Esophagus muscularis mucosa (tissue), 4 donors: ENCODE measurements at regions not wholly inside any gene's neighbourhood (a gene's known extent, or its start where the extent isn't known, plus 50 kb on each side); places are given as distances from the start of the nearest gene placed in this dataset.

Source experiments
- DNase-seq: peaks from one replicate; pipeline ENCODE4 v3.0.0-alpha.2; 2017; ENCODE audit errors: extremely low spot score
- H3K27ac ChIP-seq, 4 donors: fragments of 200-600 bp; sonication (generic); replicated peaks in 1 of 4; 1 replicate in 3 of 4; 2 replicates in 1 of 4; pipeline ENCODE4 v1.5.1; 2016 to 2019; ENCODE audit warnings: mild to moderate bottlenecking in 1 of 4
- H3K27me3 ChIP-seq, 4 donors: fragments of 200-600 bp; sonication (generic); one replicate each; pipeline versions ENCODE4 v1.5.1 to v1.6.0; 2016 to 2019
- H3K36me3 ChIP-seq, 4 donors: fragments of 200-600 bp; sonication (generic); one replicate each; pipeline ENCODE4 v1.5.1; 2016 to 2019
- H3K4me1 ChIP-seq, 4 donors: fragments of 200-600 bp; sonication (generic); one replicate each; pipeline ENCODE4 v1.5.1; 2016 to 2019
- H3K4me3 ChIP-seq, 4 donors: fragments of 200-600 bp; sonication (generic); 1 replicate in 2 of 4; 2 replicates in 2 of 4; pipeline ENCODE4 v1.5.1; 2016 to 2019; ENCODE audit warnings: mild to moderate bottlenecking in 4 of 4, moderate library complexity in 1 of 4
- H3K9me3 ChIP-seq, 4 donors: fragments of 200-600 bp; sonication (generic); 1 replicate in 3 of 4; 2 replicates in 1 of 4; pipeline ENCODE4 v1.5.1; 2016 to 2019
- EP300 ChIP-seq: sonication (generic); formaldehyde crosslinking; IDR thresholded peaks from one replicate; pipeline ENCODE4 v1.6.1; 2017; ENCODE audit warnings: antibody characterized with exemption
- POLR2A ChIP-seq: fragments of 450-650 bp; IDR thresholded peaks from one replicate; pipeline ENCODE4 v1.6.1; 2017; ENCODE audit warnings: antibody characterized with exemption, moderate library complexity, mild to moderate bottlenecking, low read depth
- POLR2AphosphoS5 ChIP-seq, 2 donors: sonication (generic); formaldehyde crosslinking; IDR thresholded peaks; one replicate each; pipeline ENCODE4 v1.6.1; 2017; ENCODE audit warnings: antibody characterized with exemption in 2 of 2
- WGBS: methylation state at CpG from one replicate; pipeline ENCODE4 v1.1.5; 2018; 5-methylcytosine and 5-hydroxymethylcytosine counted together
- intact Hi-C: fragments of 100-400 bp; cut with DNase I; formaldehyde crosslinking; loops from one replicate; pipeline ENCODE4 v1.15.1; 2023
- TF ChIP-seq, protein P1 (sequence below), 3 experiments: fragments of 200-600 bp in 2 of 3; fragments of 450-650 bp in 1 of 3; sonication (generic) in 2 of 3; IDR thresholded peaks; one replicate each; pipeline ENCODE4 v1.5.1; 2017 to 2019; ENCODE audit warnings: antibody characterized with exemption in 3 of 3, mild to moderate bottlenecking in 2 of 3, moderate library complexity in 1 of 3

DNA sequence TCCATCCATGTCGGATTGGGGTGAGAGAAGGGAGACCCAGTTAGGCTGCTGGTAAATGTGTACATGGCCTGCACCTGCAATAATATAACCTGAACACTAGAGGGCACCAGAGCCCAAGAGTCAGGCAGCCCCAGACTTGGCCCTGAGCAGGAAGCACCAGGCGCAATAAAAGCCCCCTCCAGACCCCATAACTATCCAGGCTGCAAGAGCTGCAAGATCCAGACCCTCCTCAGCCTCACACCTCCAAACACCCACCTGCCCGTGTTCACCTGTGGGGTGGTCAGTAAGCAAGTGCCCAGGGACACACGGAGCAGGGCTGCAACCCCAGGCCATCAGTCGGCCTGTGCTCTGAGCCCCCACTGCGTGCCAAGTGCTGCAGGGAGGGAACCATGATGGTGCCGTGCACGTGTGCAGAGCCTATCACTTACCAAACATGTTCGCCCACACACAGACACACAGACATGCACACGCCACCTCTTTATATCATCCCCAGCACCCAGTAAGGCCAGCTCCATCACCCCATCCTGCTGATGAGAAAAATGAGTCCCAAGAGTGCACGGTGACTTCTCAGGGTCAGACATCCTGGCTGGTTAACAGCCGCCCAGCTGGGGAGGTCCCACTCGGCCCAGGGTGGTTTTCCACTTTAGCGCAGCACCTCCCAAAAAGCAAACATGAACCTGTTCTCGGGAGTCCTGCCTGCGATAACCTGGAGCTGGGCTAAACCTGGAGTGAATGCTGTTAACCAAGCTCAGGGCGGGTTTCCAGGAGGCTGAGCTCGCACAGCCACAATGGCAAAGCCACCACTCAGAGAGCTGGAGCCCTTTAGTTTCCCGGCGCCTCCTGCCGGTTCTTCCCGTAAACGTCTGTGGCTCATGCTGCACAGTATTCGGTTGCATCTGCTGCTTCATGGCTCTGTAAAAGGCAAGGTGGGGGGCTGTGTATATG lies 439.8 kb downstream of the SOX9 start:
- Histone ChIP-seq H3K27me3 (peaks cover 0 to 48% (median 0%) of the 10 kb centered on the region in 4 donors), H3K4me3 (no peak overlapping the region), H3K9me3 (no peaks in the 10 kb centered on the region), H3K4me1 (no peaks in the 10 kb centered on the region), H3K36me3 (no peaks in the 10 kb centered on the region), H3K27ac (no peak overlapping the region)
- no peak for TF ChIP-seq EP300
- TF ChIP-seq, protein P1, sequence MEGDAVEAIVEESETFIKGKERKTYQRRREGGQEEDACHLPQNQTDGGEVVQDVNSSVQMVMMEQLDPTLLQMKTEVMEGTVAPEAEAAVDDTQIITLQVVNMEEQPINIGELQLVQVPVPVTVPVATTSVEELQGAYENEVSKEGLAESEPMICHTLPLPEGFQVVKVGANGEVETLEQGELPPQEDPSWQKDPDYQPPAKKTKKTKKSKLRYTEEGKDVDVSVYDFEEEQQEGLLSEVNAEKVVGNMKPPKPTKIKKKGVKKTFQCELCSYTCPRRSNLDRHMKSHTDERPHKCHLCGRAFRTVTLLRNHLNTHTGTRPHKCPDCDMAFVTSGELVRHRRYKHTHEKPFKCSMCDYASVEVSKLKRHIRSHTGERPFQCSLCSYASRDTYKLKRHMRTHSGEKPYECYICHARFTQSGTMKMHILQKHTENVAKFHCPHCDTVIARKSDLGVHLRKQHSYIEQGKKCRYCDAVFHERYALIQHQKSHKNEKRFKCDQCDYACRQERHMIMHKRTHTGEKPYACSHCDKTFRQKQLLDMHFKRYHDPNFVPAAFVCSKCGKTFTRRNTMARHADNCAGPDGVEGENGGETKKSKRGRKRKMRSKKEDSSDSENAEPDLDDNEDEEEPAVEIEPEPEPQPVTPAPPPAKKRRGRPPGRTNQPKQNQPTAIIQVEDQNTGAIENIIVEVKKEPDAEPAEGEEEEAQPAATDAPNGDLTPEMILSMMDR (IDR thresholded peaks at IDR 0.05) = peak; percentile 56 to 86 (median 58)
- intact Hi-C loops = no loop called here
- no peak for DNase-seq
- 75% methylated on average over 15 of the region's 24 CpGs for WGBS

DNA sequence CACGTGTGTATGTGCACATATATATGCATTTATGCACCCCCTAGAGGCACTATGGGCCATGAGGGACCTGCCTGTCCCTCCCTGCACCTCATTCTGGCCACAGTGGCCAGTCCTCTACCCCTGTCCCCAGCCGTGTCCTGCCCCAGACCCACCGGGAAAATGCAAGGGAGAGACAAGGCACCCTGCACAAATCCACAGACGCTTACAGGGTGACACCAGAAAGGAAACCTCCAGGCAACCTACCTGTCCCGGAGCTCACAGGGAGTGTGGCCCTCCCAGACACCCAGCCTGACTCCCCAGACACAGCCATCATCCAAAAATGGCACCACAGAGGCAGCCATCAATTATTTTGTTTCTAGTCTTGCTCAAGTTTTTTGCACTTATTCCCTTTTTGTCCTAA lies 440.4 kb downstream of the SOX9 start:
- DNase-seq = no peak
- TF ChIP-seq EP300 (no peak), POLR2AphosphoS5 (IDR thresholded peaks at IDR 0.05) (no peak), POLR2A (no peak)
- TF ChIP-seq, protein P1 (IDR thresholded peaks at IDR 0.05) = no peak
- Histone ChIP-seq H3K27me3 (peaks cover 0 to 45% (median 0%) of the 10 kb centered on the region in 4 donors), H3K36me3 (no peaks in the 10 kb centered on the region), H3K27ac (no peak overlapping the region), H3K4me1 (no peaks in the 10 kb centered on the region), H3K9me3 (no peaks in the 10 kb centered on the region), H3K4me3 (no peak overlapping the region)
- 80% methylated on average over 5 of the region's 5 CpGs for WGBS
- intact Hi-C loops = no loop called here

DNA sequence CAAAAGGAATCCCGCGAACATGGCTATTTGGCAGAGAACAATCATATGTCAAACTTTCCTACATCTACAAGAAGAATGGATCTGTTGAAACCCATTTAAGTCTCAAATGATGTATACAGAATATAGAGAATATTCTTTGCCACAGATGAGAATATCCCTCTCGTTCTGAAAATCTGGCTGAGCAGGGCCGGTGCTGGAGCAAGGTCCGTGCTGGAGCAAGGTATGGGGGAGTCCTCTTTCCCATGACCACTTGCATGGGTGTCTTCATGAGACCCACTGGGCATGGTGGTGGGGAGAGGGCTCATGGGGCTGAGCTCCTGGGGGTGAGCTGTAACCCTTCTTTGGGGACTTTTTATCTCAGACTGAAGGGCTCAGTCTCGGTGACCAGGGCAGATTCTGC lies 440.9 kb downstream of the SOX9 start:
- Histone ChIP-seq H3K27ac (no peak overlapping the region), H3K36me3 (no peaks in the 10 kb centered on the region), H3K4me3 (no peak overlapping the region), H3K27me3 (peaks cover 0 to 41% (median 0%) of the 10 kb centered on the region in 4 donors), H3K4me1 (no peaks in the 10 kb centered on the region), H3K9me3 (no peaks in the 10 kb centered on the region)
- no peak for TF ChIP-seq POLR2A
- TF ChIP-seq, protein P1 (IDR thresholded peaks at IDR 0.05) = no peak
- TF ChIP-seq POLR2AphosphoS5 (IDR thresholded peaks at IDR 0.05) = no peak
- TF ChIP-seq EP300 = no peak
- 90% methylated on average over 6 of the region's 6 CpGs for WGBS
- intact Hi-C loops = no loop called here
- no peak for DNase-seq

DNA sequence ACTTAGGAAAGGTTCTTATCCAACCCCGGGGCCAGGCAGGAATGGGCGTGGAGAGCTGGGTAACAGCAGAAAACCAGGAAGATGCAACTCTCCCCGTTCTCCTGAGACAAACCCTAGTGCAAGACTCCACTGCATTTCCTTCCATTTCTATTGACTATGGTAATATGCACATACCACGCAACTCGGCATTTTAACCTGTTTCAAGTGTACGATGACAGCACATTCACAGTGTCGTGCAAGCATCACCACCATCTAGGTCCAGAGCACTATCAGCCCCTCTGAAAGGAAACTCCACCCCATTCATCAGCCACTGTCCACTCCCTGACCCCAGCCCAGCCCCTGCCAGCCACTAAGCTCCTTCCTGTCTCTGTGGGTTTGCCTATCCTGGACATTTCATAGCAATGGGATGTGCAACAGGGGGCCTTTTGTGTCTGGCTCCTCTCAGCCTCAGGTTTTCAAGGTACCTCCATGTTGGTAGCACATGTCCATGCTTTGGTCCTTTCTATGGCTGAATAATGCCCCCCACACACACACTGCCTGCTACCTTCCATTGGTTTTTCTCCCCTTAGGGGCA lies 441.9 kb downstream of the SOX9 start:
- H3K4me3 ChIP-seq = no peak overlapping the region
- peaks cover 0 to 31% (median 0%) of the 10 kb centered on the region in 4 donors for H3K27me3 ChIP-seq
- TF ChIP-seq, protein P1 (IDR thresholded peaks at IDR 0.05) = no peak
- WGBS = 76% methylated on average over 7 of the region's 7 CpGs
- intact Hi-C loops = no loop called here
- DNase-seq = no peak
- H3K4me1 ChIP-seq = no peaks in the 10 kb centered on the region
- no peak overlapping the region for H3K27ac ChIP-seq
- H3K36me3 ChIP-seq = no peaks in the 10 kb centered on the region
- H3K9me3 ChIP-seq = no peaks in the 10 kb centered on the region
